NCI-H2107 (cell line): ENCODE measurements at regions not wholly inside any gene's neighbourhood (a gene's known extent, or its start where the extent isn't known, plus 50 kb on each side); places are given as distances from the start of the nearest gene placed in this dataset.
"Not testable (repeated sequence)": the region's sequence is repeated elsewhere in the genome, so short reads cannot be mapped to it uniquely, and the experiment has no call there.

ENCODE experiments used
- DNase-seq: peaks from one replicate; lab custom pipeline; 2025; lab: John Stamatoyannopoulos, UW

- DNase-seq = no peak
Observed at GRCh38 chr5:82551192-82551591, 273.0 kb upstream of the RPS23 start.

GRCh38 chr5:82549263-82549662, 271.1 kb upstream of the RPS23 start:
- DNase-seq = no peak

GRCh38 chr5:82544004-82544403, 265.9 kb upstream of the RPS23 start:
- no peak for DNase-seq

GRCh38 chr5:82540301-82540700, 262.1 kb upstream of the RPS23 start:
- DNase-seq = no peak

- no peak for DNase-seq
Observed at GRCh38 chr5:82538339-82539034, 260.3 kb upstream of the RPS23 start.

- no peak for DNase-seq
Observed at GRCh38 chr5:82537687-82538306, 259.6 kb upstream of the RPS23 start.

- DNase-seq = no peak
Observed at GRCh38 chr5:82534986-82535385, 256.8 kb upstream of the RPS23 start.

GRCh38 chr5:82532075-82532474, 253.9 kb upstream of the RPS23 start:
- not testable (repeated sequence) for DNase-seq

- DNase-seq = no peak
Observed at GRCh38 chr5:82526540-82526939, 248.4 kb upstream of the RPS23 start.

- no peak for DNase-seq
Observed at GRCh38 chr5:82525626-82526025, 247.5 kb upstream of the RPS23 start.

- DNase-seq = no peak
Observed at GRCh38 chr5:82523633-82524032, 245.5 kb upstream of the RPS23 start.

- no peak for DNase-seq
Observed at GRCh38 chr5:82522897-82523296, 244.7 kb upstream of the RPS23 start.

- DNase-seq = no peak
Observed at GRCh38 chr5:82521431-82522051, 243.4 kb upstream of the RPS23 start.

GRCh38 chr5:82519558-82519957, 241.4 kb upstream of the RPS23 start:
- DNase-seq = no peak

GRCh38 chr5:82517544-82518075, 239.5 kb upstream of the RPS23 start:
- no peak for DNase-seq

GRCh38 chr5:82513738-82514137, 235.6 kb upstream of the RPS23 start:
- DNase-seq = no peak

GRCh38 chr5:82512025-82512424, 233.9 kb upstream of the RPS23 start:
- DNase-seq = no peak

- DNase-seq = no peak
Observed at GRCh38 chr5:82511134-82511533, 233.0 kb upstream of the RPS23 start.

- no peak for DNase-seq
Observed at GRCh38 chr5:82509762-82510161, 231.6 kb upstream of the RPS23 start.

GRCh38 chr5:82506390-82506789, 228.2 kb upstream of the RPS23 start:
- not testable (repeated sequence) for DNase-seq

- no peak for DNase-seq
Observed at GRCh38 chr5:82499725-82500244, 221.6 kb upstream of the RPS23 start.

GRCh38 chr5:82497242-82497641, 219.1 kb upstream of the RPS23 start:
- no peak for DNase-seq

GRCh38 chr5:82494942-82495341, 216.8 kb upstream of the RPS23 start:
- no peak for DNase-seq
